GM23248 (cell line): ENCODE measurements at regions not wholly inside any gene's neighbourhood (a gene's known extent, or its start where the extent isn't known, plus 50 kb on each side); places are given as distances from the start of the nearest gene placed in this dataset.

Experiments
- DNase-seq: peaks from one replicate; pipeline ENCODE4 v3.0.0-alpha.2; 2015
- H2AFZ ChIP-seq: fragments of 200-600 bp; sonication (generic); 2 replicates; pipeline ENCODE4 v1.6.1; 2016; ENCODE audit warnings: antibody characterized with exemption
- H3F3A ChIP-seq: fragments of 200-600 bp; sonication (generic); 2 replicates; pipeline ENCODE4 v1.6.1; 2016; ENCODE audit warnings: mild to moderate bottlenecking, antibody characterized with exemption, mixed run types; ENCODE audit not compliant: insufficient read depth
- H3K27ac ChIP-seq: fragments of 200-600 bp; sonication (generic); 2 replicates; pipeline ENCODE4 v1.5.1; 2016; ENCODE audit warnings: mild to moderate bottlenecking
- H3K27me3 ChIP-seq: fragments of 200-600 bp; sonication (generic); replicated peaks from 2 replicates; pipeline ENCODE4 v1.6.1; 2016; ENCODE audit warnings: mild to moderate bottlenecking; ENCODE audit not compliant: insufficient read depth
- H3K36me3 ChIP-seq: fragments of 200-600 bp; sonication (generic); 2 replicates; pipeline ENCODE4 v1.6.1; 2016; ENCODE audit warnings: low read depth, mild to moderate bottlenecking
- H3K4me1 ChIP-seq: fragments of 200-600 bp; sonication (generic); 2 replicates; pipeline ENCODE4 v1.6.1; 2016; ENCODE audit warnings: mild to moderate bottlenecking; ENCODE audit not compliant: insufficient read depth
- H3K4me2 ChIP-seq: fragments of 200-600 bp; sonication (generic); one replicate; pipeline ENCODE4 v1.6.1; 2016; ENCODE audit warnings: mild to moderate bottlenecking; ENCODE audit not compliant: unreplicated experiment
- H3K4me3 ChIP-seq: fragments of 200-600 bp; sonication (generic); 2 replicates; pipeline ENCODE4 v1.5.1; 2016; ENCODE audit warnings: mild to moderate bottlenecking
- H3K79me2 ChIP-seq: fragments of 200-600 bp; sonication (generic); 2 replicates; pipeline ENCODE4 v1.6.1; 2016; ENCODE audit warnings: mild to moderate bottlenecking; ENCODE audit not compliant: insufficient read depth
- H3K9ac ChIP-seq: fragments of 200-600 bp; sonication (generic); 2 replicates; pipeline ENCODE4 v1.6.1; 2016; ENCODE audit warnings: mild to moderate bottlenecking
- H3K9me2 ChIP-seq: fragments of 200-600 bp; sonication (generic); 2 replicates; pipeline ENCODE4 v1.6.1; 2016; ENCODE audit warnings: mixed run types, mild to moderate bottlenecking, moderate library complexity; ENCODE audit not compliant: insufficient read depth
- H3K9me3 ChIP-seq: fragments of 200-600 bp; sonication (generic); one replicate; pipeline ENCODE4 v1.6.1; 2017; ENCODE audit warnings: low read depth
- H4K20me1 ChIP-seq: fragments of 200-600 bp; sonication (generic); 2 replicates; pipeline ENCODE4 v1.6.0; 2016; ENCODE audit not compliant: insufficient read depth
- EZH2 ChIP-seq: fragments of 200-600 bp; sonication (generic); IDR thresholded peaks from 2 replicates; pipeline ENCODE4 v1.6.1; 2018; ENCODE audit warnings: antibody characterized with exemption, mild to moderate bottlenecking; ENCODE audit not compliant: insufficient read depth, poor library complexity, severe bottlenecking
- EZH2phosphoT487 ChIP-seq: fragments of 200-600 bp; sonication (generic); IDR thresholded peaks from 2 replicates; pipeline ENCODE4 v1.6.1; 2018; ENCODE audit warnings: antibody characterized with exemption, moderate library complexity, mild to moderate bottlenecking, low read depth; ENCODE audit not compliant: insufficient read depth
- WGBS, 2 experiments: methylation state at CpG; one replicate each; pipeline ENCODE4 v1.1.6; 2015 to 2017; ENCODE audit warnings: low lambda C conversion rate in 2 of 2, low coverage in 1 of 2; ENCODE audit errors: missing lambda C conversion rate in 2 of 2; 5-methylcytosine and 5-hydroxymethylcytosine counted together
- in situ Hi-C: fragments of 300-500 bp; cut with MboI; formaldehyde crosslinking; loops from 2 replicates; pipeline ENCODE4 v1.15.0; 2020

GRCh38 chr12:67446716-67447115 is 177.6 kb downstream of the CAND1 start:
- no peaks in the 10 kb centered on the region for H3K9me3 ChIP-seq
- no peak for DNase-seq
- no peak overlapping the region for H2AFZ ChIP-seq
- no peaks in the 10 kb centered on the region for H3K27me3 ChIP-seq
- H3F3A ChIP-seq = no peaks in the 10 kb centered on the region
- no peaks in the 10 kb centered on the region for H3K9me2 ChIP-seq
- WGBS, 2 experiments = 96 to 97% methylated on average over 5 of the region's 5 CpGs
- peaks cover 7% of the 10 kb centered on the region for H3K4me1 ChIP-seq
- no peaks in the 10 kb centered on the region for H4K20me1 ChIP-seq
- H3K27ac ChIP-seq = no peak overlapping the region
- no peaks in the 10 kb centered on the region for H3K79me2 ChIP-seq
- no peak overlapping the region for H3K4me3 ChIP-seq
- TF ChIP-seq EZH2phosphoT487 (no peak), EZH2 (no peak)
- H3K36me3 ChIP-seq = no peaks in the 10 kb centered on the region
- no peak overlapping the region for H3K9ac ChIP-seq
- no peak overlapping the region for H3K4me2 ChIP-seq
- in situ Hi-C loops = loop anchor here (10.0 kb wide), 1 partner anchor 498 kb away; no protein-coding TSS in a partner anchor

- Histone ChIP-seq H3K36me3 (no peaks in the 10 kb centered on the region), H3K27ac (no peak overlapping the region), H3K4me1 (peaks cover 3% of the 10 kb centered on the region), H3K27me3 (no peaks in the 10 kb centered on the region), H3K9me2 (no peaks in the 10 kb centered on the region), H3K4me2 (no peak overlapping the region), H2AFZ (no peak overlapping the region), H3F3A (no peaks in the 10 kb centered on the region), H3K9me3 (no peaks in the 10 kb centered on the region), H3K79me2 (no peaks in the 10 kb centered on the region), H3K4me3 (no peak overlapping the region), H4K20me1 (no peaks in the 10 kb centered on the region), H3K9ac (no peak overlapping the region)
- no peak for TF ChIP-seq EZH2
- TF ChIP-seq EZH2phosphoT487 = no peak
- no peak for DNase-seq
- in situ Hi-C loops = loop anchor here (10.0 kb wide), 1 partner anchor 498 kb away; no protein-coding TSS in a partner anchor
These were observed 178.0 kb downstream of the CAND1 start for GRCh38 chr12:67447180-67447579.

- DNase-seq = no peak
- H3K9me3 ChIP-seq = no peaks in the 10 kb centered on the region
- in situ Hi-C loops = loop anchor here (10.0 kb wide), 1 partner anchor 495 kb away; no protein-coding TSS in a partner anchor
- no peak overlapping the region for H2AFZ ChIP-seq
- H3K27ac ChIP-seq = no peak overlapping the region
- H3K79me2 ChIP-seq = no peaks in the 10 kb centered on the region
- H3K27me3 ChIP-seq = no peaks in the 10 kb centered on the region
- no peaks in the 10 kb centered on the region for H3K36me3 ChIP-seq
- no peaks in the 10 kb centered on the region for H3F3A ChIP-seq
- H3K4me3 ChIP-seq = no peak overlapping the region
- 86 to 87% methylated on average over 6 of the region's 6 CpGs for WGBS, 2 experiments
- H3K4me2 ChIP-seq = no peak overlapping the region
- no peaks in the 10 kb centered on the region for H4K20me1 ChIP-seq
- no peaks in the 10 kb centered on the region for H3K9me2 ChIP-seq
- H3K9ac ChIP-seq = no peak overlapping the region
- no peak for TF ChIP-seq EZH2
- no peak for TF ChIP-seq EZH2phosphoT487
- H3K4me1 ChIP-seq = no peaks in the 10 kb centered on the region
These were observed 180.5 kb downstream of the CAND1 start for GRCh38 chr12:67449591-67450052.

GRCh38 chr12:67450441-67450840 is 181.3 kb downstream of the CAND1 start:
- no peaks in the 10 kb centered on the region for H3K27me3 ChIP-seq
- TF ChIP-seq EZH2phosphoT487 (no peak), EZH2 (no peak)
- no peak overlapping the region for H3K4me3 ChIP-seq
- H3K9me3 ChIP-seq = no peaks in the 10 kb centered on the region
- DNase-seq = no peak
- in situ Hi-C loops = no loop called here
- no peaks in the 10 kb centered on the region for H4K20me1 ChIP-seq
- no peak overlapping the region for H3K27ac ChIP-seq
- no peaks in the 10 kb centered on the region for H3K79me2 ChIP-seq
- H3K4me2 ChIP-seq = no peak overlapping the region
- WGBS, 2 experiments = 84 to 89% methylated on average over 4 of the region's 4 CpGs
- no peaks in the 10 kb centered on the region for H3K4me1 ChIP-seq
- no peak overlapping the region for H2AFZ ChIP-seq
- H3K9me2 ChIP-seq = no peaks in the 10 kb centered on the region
- H3F3A ChIP-seq = no peaks in the 10 kb centered on the region
- H3K9ac ChIP-seq = no peak overlapping the region
- H3K36me3 ChIP-seq = no peaks in the 10 kb centered on the region

- no peak for DNase-seq
- no peak for TF ChIP-seq EZH2phosphoT487
- no peak for TF ChIP-seq EZH2
- no peaks in the 10 kb centered on the region for H3K9me2 ChIP-seq
- no peak overlapping the region for H3K4me2 ChIP-seq
- no peak overlapping the region for H2AFZ ChIP-seq
- H3K36me3 ChIP-seq = no peaks in the 10 kb centered on the region
- in situ Hi-C loops = no loop called here
- H3F3A ChIP-seq = peaks cover 2% of the 10 kb centered on the region; the same call in 1 of the 2 replicates
- no peaks in the 10 kb centered on the region for H4K20me1 ChIP-seq
- H3K27ac ChIP-seq = no peak overlapping the region
- H3K27me3 ChIP-seq = no peaks in the 10 kb centered on the region
- H3K4me1 ChIP-seq = peaks cover 4% of the 10 kb centered on the region
- H3K9ac ChIP-seq = no peak overlapping the region
- WGBS, 2 experiments = 47 to 55% methylated on average over 4 of the region's 4 CpGs
- no peak overlapping the region for H3K4me3 ChIP-seq
- no peaks in the 10 kb centered on the region for H3K79me2 ChIP-seq
- H3K9me3 ChIP-seq = no peaks in the 10 kb centered on the region
These were observed 182.0 kb downstream of the CAND1 start for GRCh38 chr12:67451206-67451605.
